HG03354 (cell line): ENCODE measurements at regions not wholly inside any gene's neighbourhood (a gene's known extent, or its start where the extent isn't known, plus 50 kb on each side); places are given as distances from the start of the nearest gene placed in this dataset.

Experiments
- ATAC-seq: cut with Tn5 transposase; IDR thresholded peaks from one replicate; pipeline ENCODE4 v1.9.1; 2021; ENCODE audit warnings: mild to moderate bottlenecking; ENCODE audit not compliant: unreplicated experiment, poor library complexity, severe bottlenecking

GRCh38 chr4:71691416-71692073 is 92.3 kb downstream of the GC start:
- ATAC-seq = no peak

DNA sequence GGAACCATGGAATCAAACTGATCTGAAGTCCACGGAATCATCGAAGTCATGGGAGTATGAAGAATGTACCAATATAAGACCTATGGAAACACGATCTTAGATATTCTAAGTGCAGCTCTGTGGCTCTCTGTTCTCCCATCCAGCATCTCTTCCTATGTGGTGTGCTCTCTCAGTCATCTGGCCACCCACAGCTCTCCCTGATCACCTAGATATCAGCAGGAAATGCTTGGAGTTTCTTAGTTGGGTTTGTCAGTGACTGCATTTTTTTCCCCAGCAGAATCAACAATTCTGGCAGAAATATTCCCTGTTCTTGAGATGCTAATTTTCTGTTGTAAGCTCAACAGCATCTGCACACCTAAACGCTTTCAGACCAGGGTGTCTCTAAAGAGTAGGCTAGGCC is 94.1 kb downstream of the GC start:
- ATAC-seq = no peak

DNA sequence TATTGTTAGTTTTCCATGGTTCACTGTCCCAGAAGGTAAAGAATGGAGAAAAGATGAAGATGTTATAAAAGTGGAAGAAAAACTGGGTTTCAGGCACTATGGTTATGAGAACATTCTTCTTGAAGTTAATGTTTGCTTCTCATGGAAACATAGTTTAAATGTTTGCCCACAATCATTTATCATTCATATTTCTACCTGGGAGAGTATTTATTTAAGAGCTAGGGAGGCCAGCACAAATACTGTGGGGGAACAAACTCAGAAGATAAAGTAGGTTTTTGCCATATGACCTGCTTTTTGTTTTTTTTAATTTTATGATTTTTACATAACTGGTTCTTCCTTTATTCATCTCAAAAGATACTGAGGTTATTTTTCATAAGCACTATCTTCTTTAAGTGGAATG is 96.8 kb downstream of the GC start:
- ATAC-seq = no peak

- no peak for ATAC-seq
Measured at GRCh38 chr4:71685975-71686374, 97.9 kb downstream of the GC start.

- no peak for ATAC-seq
Measured at GRCh38 chr4:71683309-71683708, 100.6 kb downstream of the GC start.

DNA sequence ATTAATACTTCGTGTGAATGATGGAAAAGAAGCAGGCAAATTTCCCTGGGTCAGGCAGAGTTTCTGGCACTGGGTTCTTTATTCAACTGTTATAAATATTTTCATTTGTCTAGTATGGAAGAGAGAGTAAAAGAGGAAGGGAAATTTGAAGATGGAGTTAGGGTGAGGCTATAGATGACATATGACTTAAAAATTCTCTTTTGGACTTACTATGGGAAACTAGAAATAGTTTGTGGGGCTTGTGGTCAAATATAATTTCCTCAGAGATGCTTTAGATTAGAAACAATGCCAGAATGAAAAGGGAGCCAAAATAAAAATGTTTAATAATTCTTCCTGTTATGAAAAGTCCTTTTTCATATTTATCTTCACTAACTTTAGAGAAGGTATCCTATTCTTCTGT is 103.2 kb downstream of the GC start:
- ATAC-seq = no peak

DNA sequence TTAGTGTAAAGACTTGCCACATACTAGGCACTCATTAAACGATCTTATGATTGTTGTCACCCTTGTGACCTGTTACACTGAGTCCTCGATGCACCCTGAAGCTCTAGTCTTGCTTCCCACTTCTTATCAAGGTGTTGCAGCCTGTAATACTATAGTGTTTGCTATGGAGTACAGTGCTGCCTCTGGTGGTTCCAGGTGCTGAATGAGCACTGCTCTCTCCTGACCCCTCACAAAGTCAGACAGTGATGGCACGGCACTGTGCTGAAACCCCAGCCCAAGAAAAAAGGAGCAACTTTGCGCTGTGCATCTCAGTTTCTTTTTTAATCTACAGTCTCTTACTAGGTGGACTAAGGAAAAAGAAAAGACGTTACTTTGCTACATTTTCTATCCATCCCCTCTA is 106.3 kb downstream of the GC start:
- ATAC-seq = no peak

DNA sequence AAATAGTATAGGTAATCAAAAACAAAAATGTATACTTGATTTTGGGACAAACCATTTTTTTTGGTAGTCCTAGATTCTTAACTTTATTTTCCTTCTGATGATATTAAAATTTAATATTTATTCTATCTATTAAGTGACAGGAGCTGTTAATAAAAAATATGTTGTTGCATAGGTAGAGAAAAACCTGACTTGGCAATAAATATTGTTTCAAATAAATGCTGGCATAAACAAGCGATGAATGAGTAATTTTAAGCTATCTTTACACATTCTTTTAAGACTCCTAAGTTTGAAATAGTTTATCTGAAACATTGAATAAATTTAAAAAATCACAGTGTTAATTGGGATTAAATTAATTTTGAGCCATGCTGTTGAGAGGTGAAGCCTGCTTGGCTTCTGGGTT is 114.6 kb downstream of the GC start:
- ATAC-seq = no peak

- no peak for ATAC-seq
Measured at GRCh38 chr4:71665358-71665757, 118.5 kb downstream of the GC start.

- no peak for ATAC-seq
Measured at GRCh38 chr4:71664366-71664765, 119.5 kb downstream of the GC start.

DNA sequence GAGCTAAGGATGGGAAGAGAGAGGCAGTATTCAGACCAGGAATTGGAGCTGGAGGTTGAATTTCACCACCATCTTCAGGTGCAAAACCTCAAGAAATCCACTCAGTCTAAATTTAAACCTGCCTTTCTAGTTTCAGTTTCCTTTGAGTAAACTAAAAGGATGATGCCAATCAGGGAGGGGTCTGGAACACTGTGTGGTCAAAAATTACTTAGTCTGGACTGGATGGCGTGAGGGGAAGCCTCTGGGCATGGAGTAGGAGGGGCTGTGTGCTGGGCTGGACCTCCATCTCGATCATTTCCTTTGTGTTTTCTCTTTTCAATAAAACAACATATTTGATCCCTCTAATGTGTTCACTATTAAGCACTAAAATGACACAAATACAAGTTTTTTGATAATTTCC is 120.1 kb downstream of the GC start:
- peak; percentile 55 for ATAC-seq

DNA sequence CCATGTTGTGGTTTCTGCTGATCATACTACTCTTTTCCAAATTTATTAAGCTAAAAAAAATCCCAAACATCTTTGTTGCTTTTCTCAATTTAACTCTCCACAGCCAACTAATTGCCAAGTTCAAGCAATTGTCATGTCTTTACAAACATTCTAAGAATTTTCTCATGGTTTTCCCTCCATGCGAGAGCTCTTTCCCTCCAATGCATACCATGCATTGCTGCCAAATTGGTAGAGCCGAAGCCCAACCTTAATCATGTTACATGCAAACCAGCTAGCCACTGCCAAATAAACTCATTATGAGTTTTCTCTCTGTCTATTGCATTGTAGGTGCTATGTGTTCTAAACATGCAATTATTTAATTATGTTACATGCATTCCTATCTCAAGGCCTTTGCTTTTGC is 123.9 kb downstream of the GC start:
- ATAC-seq = no peak

- ATAC-seq = no peak
Measured at GRCh38 chr4:71648923-71649322, 135.0 kb downstream of the GC start.

- no peak for ATAC-seq
Measured at GRCh38 chr4:71648448-71648847, 135.4 kb downstream of the GC start.

- no peak for ATAC-seq
Measured at GRCh38 chr4:71639380-71639779, 144.5 kb downstream of the GC start.

- ATAC-seq = no peak
Measured at GRCh38 chr4:71635139-71635748, 148.6 kb downstream of the GC start.

- ATAC-seq = no peak
Measured at GRCh38 chr4:71634364-71634763, 149.5 kb downstream of the GC start.

DNA sequence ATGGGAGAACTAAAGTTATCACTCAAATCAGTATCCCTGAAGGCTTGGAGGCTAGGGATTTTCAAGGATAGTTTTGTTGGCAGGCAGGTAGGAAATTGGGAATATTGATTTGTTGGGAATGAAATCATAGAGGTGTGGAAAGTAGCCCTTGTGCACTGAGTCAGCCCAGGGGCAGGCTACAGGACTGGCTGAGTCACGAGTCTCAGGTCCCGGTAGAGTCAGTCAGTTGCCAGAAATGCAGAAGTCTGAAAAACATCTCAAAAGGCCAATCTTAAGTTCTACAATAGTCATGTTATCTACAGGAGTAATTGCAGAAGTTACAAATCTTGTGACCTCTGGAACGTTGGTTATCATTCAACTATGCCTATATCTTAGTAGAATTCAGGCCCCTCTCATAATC is 153.1 kb downstream of the GC start:
- no peak for ATAC-seq

- ATAC-seq = no peak
Measured at GRCh38 chr4:71625005-71625404, 158.9 kb downstream of the GC start.
